ENCODE measurements at regions not wholly inside any gene's neighbourhood (a gene's known extent, or its start where the extent isn't known, plus 50 kb on each side); places are given as distances from the start of the nearest gene placed in this dataset.

- no peak for DNase-seq (ENCODE audit: low read depth)
- TF ChIP-seq CTCF (IDR thresholded peaks at IDR 0.05; ENCODE audit: low read depth, low read length, missing control alignments), result no peak
- no peak overlapping the region for H3K4me3 ChIP-seq (ENCODE audit: low read depth, low read length)
- in situ Hi-C loops (cut with HindIII; ENCODE audit: low sequenced_read_pairs), result no loop called here
These were observed 156.0 kb downstream of the CD47 start for GRCh38 chr3:107934808-107935207.

- no peak overlapping the region for H3K4me3 ChIP-seq (ENCODE audit: low read depth, low read length)
- in situ Hi-C loops (cut with HindIII; ENCODE audit: low sequenced_read_pairs), result no loop called here
- TF ChIP-seq CTCF (IDR thresholded peaks at IDR 0.05; ENCODE audit: low read depth, low read length, missing control alignments), result no peak
- DNase-seq (ENCODE audit: low read depth), result no peak
These were observed 157.4 kb downstream of the CD47 start for GRCh38 chr3:107933450-107933849.

- DNase-seq (ENCODE audit: low read depth), result no peak
- no peak for TF ChIP-seq CTCF (IDR thresholded peaks at IDR 0.05; ENCODE audit: low read depth, low read length, missing control alignments)
- no peak overlapping the region for H3K4me3 ChIP-seq (ENCODE audit: low read depth, low read length)
- in situ Hi-C loops (cut with HindIII; ENCODE audit: low sequenced_read_pairs), result no loop called here
These were observed 159.5 kb downstream of the CD47 start for GRCh38 chr3:107931326-107931725.

GRCh38 chr3:107929088-107929487 lies 161.7 kb downstream of the CD47 start:
- DNase-seq (ENCODE audit: low read depth), result no peak
- in situ Hi-C loops (cut with HindIII; ENCODE audit: low sequenced_read_pairs), result no loop called here
- TF ChIP-seq CTCF (IDR thresholded peaks at IDR 0.05; ENCODE audit: low read depth, low read length, missing control alignments), result no peak
- H3K4me3 ChIP-seq (ENCODE audit: low read depth, low read length), result no peak overlapping the region

- no peak for TF ChIP-seq CTCF (IDR thresholded peaks at IDR 0.05; ENCODE audit: low read depth, low read length, missing control alignments)
- peak overlapping the region; percentile 58 for H3K4me3 ChIP-seq (ENCODE audit: low read depth, low read length)
- DNase-seq (ENCODE audit: low read depth), result no peak
- in situ Hi-C loops (cut with HindIII; ENCODE audit: low sequenced_read_pairs), result no loop called here
These were observed 162.8 kb downstream of the CD47 start for GRCh38 chr3:107928084-107928445.

- DNase-seq (ENCODE audit: low read depth), result peak; percentile 13
- H3K4me3 ChIP-seq (ENCODE audit: low read depth, low read length), result peak overlapping the region; percentile 58
- TF ChIP-seq CTCF (IDR thresholded peaks at IDR 0.05; ENCODE audit: low read depth, low read length, missing control alignments), result peak; percentile 94
- in situ Hi-C loops (cut with HindIII; ENCODE audit: low sequenced_read_pairs), result no loop called here
These were observed 163.3 kb downstream of the CD47 start for GRCh38 chr3:107927361-107928083.

Measured in astrocyte of the cerebellum (primary cell).